Nephron progenitor cell (in vitro differentiated cells): ENCODE measurements at regions not wholly inside any gene's neighbourhood (a gene's known extent, or its start where the extent isn't known, plus 50 kb on each side); places are given as distances from the start of the nearest gene placed in this dataset.

ENCODE experiments used
- DNase-seq: peaks from one replicate; pipeline ENCODE4 v3.0.0; 2021
- H3K27ac Mint-ChIP-seq: 2 replicates; pipeline ENCODE4 v1.8.0; 2021; ENCODE audit warnings: mild to moderate bottlenecking, moderate library complexity, mixed read lengths
- H3K27me3 Mint-ChIP-seq: 2 replicates; pipeline ENCODE4 v1.8.0; 2021; ENCODE audit warnings: mild to moderate bottlenecking, low read depth, mixed read lengths; ENCODE audit not compliant: poor library complexity
- H3K36me3 Mint-ChIP-seq: 2 replicates; pipeline ENCODE4 v1.8.0; 2021; ENCODE audit warnings: low read depth, mixed read lengths
- H3K4me1 Mint-ChIP-seq: 2 replicates; pipeline ENCODE4 v1.8.0; 2021; ENCODE audit warnings: mixed read lengths
- H3K4me3 Mint-ChIP-seq: 2 replicates; pipeline ENCODE4 v1.8.0; 2021; ENCODE audit warnings: mild to moderate bottlenecking, moderate library complexity, mixed read lengths
- H3K9me3 Mint-ChIP-seq: 2 replicates; pipeline ENCODE4 v1.8.0; 2021; ENCODE audit warnings: mild to moderate bottlenecking, moderate library complexity, mixed read lengths
- CTCF ChIP-seq: fragments of 200-600 bp; sonication (generic); IDR thresholded peaks from 2 replicates; pipeline ENCODE4 v1.5.0; 2021; ENCODE audit warnings: antibody characterized with exemption

- H3K27me3 Mint-ChIP-seq, result peaks cover 10% of the 10 kb centered on the region
- H3K9me3 Mint-ChIP-seq, result peaks cover 17% of the 10 kb centered on the region
- TF ChIP-seq CTCF, result no peak
- peaks cover 46% of the 10 kb centered on the region for H3K4me1 Mint-ChIP-seq
- no peak overlapping the region for H3K4me3 Mint-ChIP-seq
- peak overlapping the region; percentile 9 for H3K27ac Mint-ChIP-seq
- DNase-seq, result no peak
- H3K36me3 Mint-ChIP-seq, result peaks cover 3% of the 10 kb centered on the region
These were observed 222.7 kb downstream of the PTPRU start for GRCh38 chr1:29458737-29459619.

- DNase-seq, result no peak
- no peaks in the 10 kb centered on the region for H3K36me3 Mint-ChIP-seq
- peaks cover 59% of the 10 kb centered on the region for H3K4me1 Mint-ChIP-seq
- TF ChIP-seq CTCF, result no peak
- H3K27me3 Mint-ChIP-seq, result peaks cover 10% of the 10 kb centered on the region
- no peak overlapping the region for H3K4me3 Mint-ChIP-seq
- peak overlapping the region; percentile 40 for H3K27ac Mint-ChIP-seq
- peaks cover 8% of the 10 kb centered on the region for H3K9me3 Mint-ChIP-seq
These were observed 221.4 kb downstream of the PTPRU start for GRCh38 chr1:29457496-29458368.

- Mint-ChIP-seq H3K27me3 (peaks cover 8% of the 10 kb centered on the region), H3K27ac (peak overlapping the region; percentile 84), H3K36me3 (no peaks in the 10 kb centered on the region), H3K4me3 (no peak overlapping the region), H3K4me1 (peaks cover 59% of the 10 kb centered on the region), H3K9me3 (peaks cover 8% of the 10 kb centered on the region)
- no peak for DNase-seq
- no peak for TF ChIP-seq CTCF
These were observed 220.5 kb downstream of the PTPRU start for GRCh38 chr1:29456685-29457435.

- DNase-seq, result no peak
- Mint-ChIP-seq H3K27me3 (peaks cover 6% of the 10 kb centered on the region), H3K9me3 (peaks cover 8% of the 10 kb centered on the region), H3K27ac (no peak overlapping the region), H3K4me3 (no peak overlapping the region), H3K36me3 (no peaks in the 10 kb centered on the region), H3K4me1 (peaks cover 51% of the 10 kb centered on the region)
- TF ChIP-seq CTCF, result no peak
These were observed 219.5 kb downstream of the PTPRU start for GRCh38 chr1:29455781-29456180.

GRCh38 chr1:29454616-29455380, 218.5 kb downstream of the PTPRU start:
- peaks cover 51% of the 10 kb centered on the region for H3K4me1 Mint-ChIP-seq
- no peak for DNase-seq
- H3K9me3 Mint-ChIP-seq, result peaks cover 8% of the 10 kb centered on the region
- no peak overlapping the region for H3K4me3 Mint-ChIP-seq
- no peak overlapping the region for H3K27ac Mint-ChIP-seq
- peaks cover 6% of the 10 kb centered on the region for H3K27me3 Mint-ChIP-seq
- H3K36me3 Mint-ChIP-seq, result no peaks in the 10 kb centered on the region
- no peak for TF ChIP-seq CTCF
